ENCODE measurements at regions not wholly inside any gene's neighbourhood (a gene's known extent, or its start where the extent isn't known, plus 50 kb on each side); places are given as distances from the start of the nearest gene placed in this dataset.

DNA sequence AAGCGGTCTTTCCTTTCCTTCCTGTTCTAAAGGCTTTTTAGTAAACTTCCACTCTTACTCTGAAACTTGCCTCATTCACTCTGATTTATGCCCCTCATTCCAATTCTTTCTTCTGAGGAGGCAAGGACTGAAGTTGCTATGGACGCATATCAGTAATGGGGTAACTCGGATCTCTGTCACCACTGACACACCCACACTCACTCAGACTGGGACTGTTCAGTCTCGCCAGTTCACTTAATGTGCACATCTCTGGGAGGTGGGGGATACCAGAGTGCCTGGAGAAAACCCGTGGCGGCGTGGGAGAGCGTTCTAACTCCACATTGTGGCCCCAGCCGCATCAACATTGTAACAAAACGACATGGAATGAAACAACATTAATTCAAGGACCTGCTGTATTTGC, 1139.3 kb upstream of the CELF2 start:
- no peak for TF ChIP-seq HDAC2 (IDR thresholded peaks at IDR 0.05)
- TF ChIP-seq, protein P1, sequence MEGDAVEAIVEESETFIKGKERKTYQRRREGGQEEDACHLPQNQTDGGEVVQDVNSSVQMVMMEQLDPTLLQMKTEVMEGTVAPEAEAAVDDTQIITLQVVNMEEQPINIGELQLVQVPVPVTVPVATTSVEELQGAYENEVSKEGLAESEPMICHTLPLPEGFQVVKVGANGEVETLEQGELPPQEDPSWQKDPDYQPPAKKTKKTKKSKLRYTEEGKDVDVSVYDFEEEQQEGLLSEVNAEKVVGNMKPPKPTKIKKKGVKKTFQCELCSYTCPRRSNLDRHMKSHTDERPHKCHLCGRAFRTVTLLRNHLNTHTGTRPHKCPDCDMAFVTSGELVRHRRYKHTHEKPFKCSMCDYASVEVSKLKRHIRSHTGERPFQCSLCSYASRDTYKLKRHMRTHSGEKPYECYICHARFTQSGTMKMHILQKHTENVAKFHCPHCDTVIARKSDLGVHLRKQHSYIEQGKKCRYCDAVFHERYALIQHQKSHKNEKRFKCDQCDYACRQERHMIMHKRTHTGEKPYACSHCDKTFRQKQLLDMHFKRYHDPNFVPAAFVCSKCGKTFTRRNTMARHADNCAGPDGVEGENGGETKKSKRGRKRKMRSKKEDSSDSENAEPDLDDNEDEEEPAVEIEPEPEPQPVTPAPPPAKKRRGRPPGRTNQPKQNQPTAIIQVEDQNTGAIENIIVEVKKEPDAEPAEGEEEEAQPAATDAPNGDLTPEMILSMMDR (IDR thresholded peaks at IDR 0.05), result no peak
- TF ChIP-seq JUN (IDR thresholded peaks at IDR 0.05), result no peak
- TF ChIP-seq POLR2A (IDR thresholded peaks at IDR 0.05; ENCODE audit: low read length), result no peak
- no peak for TF ChIP-seq PHF8 (IDR thresholded peaks at IDR 0.05; ENCODE audit: borderline replicate concordance, low read depth)
- TF ChIP-seq ZNF302 (CRISPR knock-in tag; IDR thresholded peaks at IDR 0.05), result no peak
- no peak for TF ChIP-seq CBX8 (IDR thresholded peaks at IDR 0.05)
- TF ChIP-seq NR3C1 (IDR thresholded peaks at IDR 0.05), result no peak
- TF ChIP-seq RAD21 (conservative IDR thresholded peaks at IDR 0.05 in 1 of 2, IDR thresholded peaks at IDR 0.05 in 1 of 2), result no peak
- TF ChIP-seq SMC3 (IDR thresholded peaks at IDR 0.05), result no peak
- TF ChIP-seq EP300 (IDR thresholded peaks at IDR 0.05), result no peak
- no peak for TF ChIP-seq CHD2 (IDR thresholded peaks at IDR 0.05; ENCODE audit: low read length, partially characterized antibody)
